Loucy (cell line): ENCODE measurements at regions not wholly inside any gene's neighbourhood (a gene's known extent, or its start where the extent isn't known, plus 50 kb on each side); places are given as distances from the start of the nearest gene placed in this dataset.

Experiments used
- H2AFZ ChIP-seq: fragments of 200-600 bp; sonication (generic); 2 replicates; pipeline ENCODE4 v1.6.0; 2016; ENCODE audit warnings: antibody characterized with exemption, mild to moderate bottlenecking, low read length, moderate library complexity
- H3F3A ChIP-seq: fragments of 200-600 bp; 2 replicates; pipeline ENCODE4 v1.6.0; 2016; ENCODE audit warnings: antibody characterized with exemption, low read depth, mild to moderate bottlenecking
- H3K27me3 ChIP-seq: fragments of 200-600 bp; sonication (generic); 2 replicates; pipeline ENCODE4 v1.6.1; 2014; ENCODE audit warnings: low read length, mild to moderate bottlenecking; ENCODE audit not compliant: insufficient read depth, poor library complexity, severe bottlenecking
- H3K36me3 ChIP-seq: fragments of 200-600 bp; sonication (generic); 2 replicates; pipeline ENCODE4 v1.6.1; 2016; ENCODE audit warnings: low read length; ENCODE audit not compliant: insufficient read depth
- H3K4me1 ChIP-seq: fragments of 200-600 bp; sonication (generic); 2 replicates; pipeline ENCODE4 v1.5.1; 2014; ENCODE audit warnings: low read length, mild to moderate bottlenecking; ENCODE audit not compliant: insufficient read depth, poor library complexity, severe bottlenecking
- H3K4me2 ChIP-seq: fragments of 200-600 bp; sonication (generic); 2 replicates; pipeline ENCODE4 v1.6.0; 2014; ENCODE audit warnings: antibody characterized with exemption, low read length, low read depth, mild to moderate bottlenecking; ENCODE audit not compliant: poor library complexity, severe bottlenecking
- H3K4me3 ChIP-seq: fragments of 200-600 bp; sonication (generic); 2 replicates; pipeline ENCODE4 v1.5.1; 2014; ENCODE audit warnings: low read length, mild to moderate bottlenecking, mixed read lengths; ENCODE audit not compliant: poor library complexity, severe bottlenecking
- H3K79me2 ChIP-seq: fragments of 200-600 bp; sonication (generic); 2 replicates; pipeline ENCODE4 v1.6.1; 2014; ENCODE audit warnings: low read length; ENCODE audit not compliant: insufficient read depth
- H3K9ac ChIP-seq: fragments of 200-600 bp; sonication (generic); 2 replicates; pipeline ENCODE4 v1.6.0; 2014; ENCODE audit warnings: mild to moderate bottlenecking, low read depth, low read length, moderate library complexity; ENCODE audit not compliant: poor library complexity, severe bottlenecking
- H3K9me2 ChIP-seq: fragments of 200-600 bp; sonication (generic); replicated peaks from 2 replicates; pipeline ENCODE4 v1.6.1; 2016; ENCODE audit warnings: low read depth, low read length, mixed read lengths
- H3K9me3 ChIP-seq: fragments of 200-600 bp; sonication (generic); 2 replicates; pipeline ENCODE4 v1.6.1; 2014; ENCODE audit warnings: mild to moderate bottlenecking, antibody characterized with exemption, low read length, low read depth; ENCODE audit not compliant: insufficient read depth
- H4K20me1 ChIP-seq: fragments of 200-600 bp; sonication (generic); 2 replicates; pipeline ENCODE4 v1.6.0; 2014; ENCODE audit warnings: antibody characterized with exemption, low read length, mild to moderate bottlenecking; ENCODE audit not compliant: insufficient read depth, poor library complexity, severe bottlenecking
- CTCF ChIP-seq: fragments of 200-600 bp; sonication (generic); conservative IDR thresholded peaks from 2 replicates; pipeline ENCODE4 v1.5.1; 2014; ENCODE audit warnings: mild to moderate bottlenecking, antibody characterized with exemption, low read length
- EZH2phosphoT487 ChIP-seq: fragments of 200-600 bp; IDR thresholded peaks from 2 replicates; pipeline ENCODE4 v1.6.1; 2018; ENCODE audit warnings: antibody characterized with exemption, mild to moderate bottlenecking, moderate library complexity, borderline replicate concordance

- H3F3A ChIP-seq, result no peaks in the 10 kb centered on the region
- peak overlapping the region; percentile 3 for H3K4me2 ChIP-seq
- H2AFZ ChIP-seq, result peak overlapping the region; percentile 74
- no peak overlapping the region for H3K9ac ChIP-seq
- no peaks in the 10 kb centered on the region for H3K79me2 ChIP-seq
- no peaks in the 10 kb centered on the region for H3K36me3 ChIP-seq
- H3K4me1 ChIP-seq, result peaks cover 16% of the 10 kb centered on the region
- no peaks in the 10 kb centered on the region for H3K9me2 ChIP-seq
- H3K9me3 ChIP-seq, result no peaks in the 10 kb centered on the region
- H4K20me1 ChIP-seq, result no peaks in the 10 kb centered on the region
- H3K27me3 ChIP-seq, result no peaks in the 10 kb centered on the region
- TF ChIP-seq EZH2phosphoT487, result no peak
- TF ChIP-seq CTCF, result no peak
- H3K4me3 ChIP-seq, result no peak overlapping the region
These were observed 122.9 kb upstream of the RASGEF1B start for GRCh38 chr4:81594490-81595159.

- Histone ChIP-seq H4K20me1 (no peaks in the 10 kb centered on the region), H3K9me2 (no peaks in the 10 kb centered on the region), H3K79me2 (no peaks in the 10 kb centered on the region), H3K9me3 (no peaks in the 10 kb centered on the region), H3K4me3 (no peak overlapping the region), H3K9ac (no peak overlapping the region), H3K36me3 (no peaks in the 10 kb centered on the region), H3F3A (no peaks in the 10 kb centered on the region), H3K4me2 (no peak overlapping the region), H3K4me1 (peaks cover 16% of the 10 kb centered on the region), H3K27me3 (no peaks in the 10 kb centered on the region), H2AFZ (0 out of 2 replicates have a peak overlapping the region, but pooled peaks have one; percentile 14)
- no peak for TF ChIP-seq EZH2phosphoT487
- no peak for TF ChIP-seq CTCF
These were observed 121.0 kb upstream of the RASGEF1B start for GRCh38 chr4:81592701-81593100.

GRCh38 chr4:81590596-81590995 lies 118.9 kb upstream of the RASGEF1B start:
- Histone ChIP-seq H3K4me2 (no peak overlapping the region), H3K79me2 (no peaks in the 10 kb centered on the region), H3K36me3 (no peaks in the 10 kb centered on the region), H3K9ac (no peak overlapping the region), H2AFZ (no peak overlapping the region), H3K9me3 (no peaks in the 10 kb centered on the region), H3K9me2 (no peaks in the 10 kb centered on the region), H3K4me3 (no peak overlapping the region), H3K4me1 (peaks cover 14% of the 10 kb centered on the region), H3F3A (no peaks in the 10 kb centered on the region), H4K20me1 (no peaks in the 10 kb centered on the region), H3K27me3 (no peaks in the 10 kb centered on the region)
- TF ChIP-seq CTCF (no peak), EZH2phosphoT487 (no peak)
